OCI-LY3 (cell line): ENCODE measurements at regions not wholly inside any gene's neighbourhood (a gene's known extent, or its start where the extent isn't known, plus 50 kb on each side); places are given as distances from the start of the nearest gene placed in this dataset.

ENCODE experiments used
- CTCF ChIP-seq: fragments of 200-600, 300-600 bp; sonication (generic); IDR thresholded peaks from 2 replicates; pipeline ENCODE4 v1.5.1; 2014; ENCODE audit warnings: antibody characterized with exemption, low read length, low read depth
- EZH2phosphoT487 ChIP-seq: fragments of 200-600 bp; shearing (Covaris generic); IDR thresholded peaks from 2 replicates; pipeline ENCODE4 v1.6.1; 2018; ENCODE audit warnings: antibody characterized with exemption, mixed run types, low read depth

- TF ChIP-seq CTCF (no peak), EZH2phosphoT487 (no peak)
Measured at GRCh38 chr1:2861988-2862813, 60.7 kb upstream of the TTC34 start.
